Right cardiac atrium (tissue), 5 donors: ENCODE measurements at regions not wholly inside any gene's neighbourhood (a gene's known extent, or its start where the extent isn't known, plus 50 kb on each side); places are given as distances from the start of the nearest gene placed in this dataset.
A peak's percentile ranks its signal among the peaks of the same experiment; 100 is the strongest.
"Not testable (repeated sequence)": the region's sequence is repeated elsewhere in the genome, so short reads cannot be mapped to it uniquely, and the experiment has no call there.

Source experiments
- ATAC-seq, 2 donors: fragments of 200-7000 bp; cut with Tn5 transposase; one replicate each; pipeline versions ENCODE4 v1.8.0 to v1.9.1; 2020; ENCODE audit warnings: moderate library complexity in 2 of 2, mild to moderate bottlenecking in 1 of 2
- DNase-seq, 3 donors: peaks; one replicate each; pipeline ENCODE4 v3.0.0-alpha.2; 2020
- H3K27ac ChIP-seq: one replicate; pipeline ENCODE4 v1.5.1; 2013; ENCODE audit warnings: mild to moderate bottlenecking, low read length, control low read depth, moderate library complexity
- H3K27me3 ChIP-seq: one replicate; pipeline ENCODE4 v1.6.1; 2013; ENCODE audit not compliant: control insufficient read depth, insufficient read depth
- H3K4me1 ChIP-seq: one replicate; pipeline ENCODE4 v1.6.1; 2013; ENCODE audit warnings: low read length; ENCODE audit not compliant: control insufficient read depth, insufficient read depth
- H3K4me3 ChIP-seq: one replicate; pipeline ENCODE4 v1.5.1; 2013; ENCODE audit warnings: low read length, control low read depth
- H3K9me3 ChIP-seq: one replicate; pipeline ENCODE4 v1.6.1; 2013; ENCODE audit warnings: low read length; ENCODE audit not compliant: control insufficient read depth
- WGBS: extraction: QIAGEN DNeasy Blood & Tissue Kit; methylation state at CpG from one replicate; pipeline ENCODE4 v1.1.7; 2013; 5-methylcytosine and 5-hydroxymethylcytosine counted together
- intact Hi-C, 4 donors: fragments of 100-400 bp; cut with DNase I; formaldehyde crosslinking; loops; one replicate each; pipeline versions ENCODE4 v1.11.0 to v1.14.0; 2022 to 2023
- donor health status: healthy with polysubstance abuse.
- donor health status: DM: no; HTN: yes; CAD: no.
- donor health status: DM: no; HTN: no; CAD: no.
- donor health status: DM: no; HTN: yes; CAD: no; lungs with severe emphysema.
- donor health status: DM: yes; HTN: yes; CAD: no.

- ATAC-seq, H3K27ac ChIP-seq, DNase-seq, H3K4me3 ChIP-seq, H3K9me3 ChIP-seq, intact Hi-C loops, H3K27me3 ChIP-seq, H3K4me1 ChIP-seq: not testable (repeated sequence)
- 39% methylated on average over 3 of the region's 4 CpGs for WGBS
These were observed 111.6 kb upstream of the TPTE start for GRCh38 chr21:10409786-10410185.

GRCh38 chr21:10410354-10410929, 110.9 kb upstream of the TPTE start:
- ATAC-seq, H3K4me3 ChIP-seq, DNase-seq, H3K9me3 ChIP-seq, intact Hi-C loops, H3K4me1 ChIP-seq, H3K27me3 ChIP-seq, H3K27ac ChIP-seq: not testable (repeated sequence)
- 62% methylated on average over 5 of the region's 5 CpGs for WGBS

- H3K4me3 ChIP-seq, ATAC-seq, H3K9me3 ChIP-seq, intact Hi-C loops, DNase-seq, H3K4me1 ChIP-seq, H3K27me3 ChIP-seq, H3K27ac ChIP-seq: not testable (repeated sequence)
- 70% methylated on average over 16 of the region's 17 CpGs for WGBS
These were observed 109.4 kb upstream of the TPTE start for GRCh38 chr21:10411776-10412526.

GRCh38 chr21:10412928-10413246, 108.5 kb upstream of the TPTE start:
- H3K9me3 ChIP-seq, H3K27ac ChIP-seq, H3K4me3 ChIP-seq, intact Hi-C loops, H3K27me3 ChIP-seq, ATAC-seq, H3K4me1 ChIP-seq: not testable (repeated sequence)
- DNase-seq: peak in 1 of 3 donors; percentile 37
- 81% methylated on average over 8 of the region's 8 CpGs for WGBS

- DNase-seq: peak in 1 of 3 donors; percentile 55
- H3K27me3 ChIP-seq, H3K27ac ChIP-seq, intact Hi-C loops, H3K9me3 ChIP-seq, H3K4me3 ChIP-seq, H3K4me1 ChIP-seq, ATAC-seq: not testable (repeated sequence)
- WGBS: 84% methylated on average over 31 of the region's 31 CpGs
These were observed 107.9 kb upstream of the TPTE start for GRCh38 chr21:10413247-10414120.

GRCh38 chr21:10414121-10414924, 107.1 kb upstream of the TPTE start:
- H3K4me1 ChIP-seq, H3K27me3 ChIP-seq, H3K9me3 ChIP-seq, ATAC-seq, intact Hi-C loops, H3K4me3 ChIP-seq, H3K27ac ChIP-seq: not testable (repeated sequence)
- 78% methylated on average over 14 of the region's 14 CpGs for WGBS
- DNase-seq: peak in 1 of 3 donors; percentile 30

- H3K4me3 ChIP-seq, ATAC-seq, intact Hi-C loops, H3K27me3 ChIP-seq, H3K9me3 ChIP-seq, H3K4me1 ChIP-seq, H3K27ac ChIP-seq: not testable (repeated sequence)
- DNase-seq: peak in 1 of 3 donors; percentile 14
- 82% methylated on average over 4 of the region's 4 CpGs for WGBS
These were observed 106.5 kb upstream of the TPTE start for GRCh38 chr21:10414925-10415254.

- 55% methylated on average over 7 of the region's 7 CpGs for WGBS
- intact Hi-C loops, H3K27me3 ChIP-seq, H3K4me3 ChIP-seq, H3K9me3 ChIP-seq, H3K27ac ChIP-seq, H3K4me1 ChIP-seq: not testable (repeated sequence)
- ATAC-seq (peak; percentile 3 to 23), DNase-seq (peak in 1 of 3 donors; percentile 55)
These were observed 105.9 kb upstream of the TPTE start for GRCh38 chr21:10415456-10415855.

GRCh38 chr21:10415859-10416258, 105.5 kb upstream of the TPTE start:
- not testable (repeated sequence) for H3K9me3 ChIP-seq
- 59% methylated on average over 6 of the region's 6 CpGs for WGBS

GRCh38 chr21:10416691-10417447, 104.5 kb upstream of the TPTE start:
- H3K4me1 ChIP-seq, H3K27ac ChIP-seq, H3K9me3 ChIP-seq, intact Hi-C loops, H3K27me3 ChIP-seq, H3K4me3 ChIP-seq: not testable (repeated sequence)
- ATAC-seq: peak; percentile 3 to 32
- WGBS: 43% methylated on average over 4 of the region's 4 CpGs
- DNase-seq: peak in 1 of 3 donors; percentile 31

More at GRCh38 chr21:10415859-10416258, 105.5 kb upstream of the TPTE start:
- intact Hi-C loops, H3K27me3 ChIP-seq, H3K4me1 ChIP-seq, H3K4me3 ChIP-seq, H3K27ac ChIP-seq: not testable (repeated sequence)
- ATAC-seq (peak; percentile 25 to 42), DNase-seq (peak in 1 of 3 donors; percentile 53)
